Uterus (tissue), 3 donors: ENCODE measurements at regions not wholly inside any gene's neighbourhood (a gene's known extent, or its start where the extent isn't known, plus 50 kb on each side); places are given as distances from the start of the nearest gene placed in this dataset.

Experiments
- DNase-seq, 2 donors: peaks; one replicate each; pipeline ENCODE4 v3.0.0-alpha.2; 2019 to 2020
- H3K27ac ChIP-seq, 2 donors: fragments of 200-600 bp; sonication (generic); 1 replicate in 1 of 2; 2 replicates in 1 of 2; pipeline ENCODE4 v1.5.1; 2016 to 2018
- H3K27me3 ChIP-seq, 2 donors: fragments of 200-600 bp; sonication (generic); one replicate each; pipeline ENCODE4 v1.5.1; 2018 to 2019; ENCODE audit warnings: control low read depth in 1 of 2
- H3K36me3 ChIP-seq, 2 donors: fragments of 200-600 bp; sonication (generic); one replicate each; pipeline ENCODE4 v1.5.1; 2019; ENCODE audit warnings: control low read depth in 1 of 2
- H3K4me1 ChIP-seq, 2 donors: fragments of 200-600 bp; sonication (generic); one replicate each; pipeline ENCODE4 v1.5.1; 2018 to 2019; ENCODE audit warnings: control low read depth in 1 of 2
- H3K4me3 ChIP-seq, 2 donors: fragments of 200-600 bp; sonication (generic); 1 replicate in 1 of 2; 2 replicates in 1 of 2; pipeline ENCODE4 v1.5.1; 2018 to 2019; ENCODE audit warnings: mild to moderate bottlenecking in 1 of 2
- H3K9me3 ChIP-seq, 2 donors: fragments of 200-600 bp; sonication (generic); one replicate each; pipeline ENCODE4 v1.5.1; 2019; ENCODE audit warnings: control low read depth in 1 of 2
- CTCF ChIP-seq, 4 experiments: fragments of 200-600 bp in 2 of 4; fragments of 450-650 bp in 2 of 4; sonication (generic) in 2 of 4; IDR thresholded peaks; one replicate each; pipeline ENCODE4 v1.5.1; 2016 to 2019; ENCODE audit warnings: antibody characterized with exemption in 4 of 4, mild to moderate bottlenecking in 2 of 4, moderate library complexity in 1 of 4
- POLR2A ChIP-seq, 2 donors: fragments of 450-650 bp; IDR thresholded peaks; one replicate each; pipeline ENCODE4 v1.6.1; 2016; ENCODE audit warnings: antibody characterized with exemption in 2 of 2, mild to moderate bottlenecking in 1 of 2, moderate library complexity in 1 of 2
- intact Hi-C: fragments of 100-400 bp; cut with DNase I; formaldehyde crosslinking; loops from one replicate; pipeline ENCODE4 v1.15.1; 2023; ENCODE audit warnings: low total_unique reads
- donor health status: DM: yes; HTN: yes; CAD: no.

- TF ChIP-seq CTCF (IDR thresholded peaks at IDR 0.05) (no peak), POLR2A (IDR thresholded peaks at IDR 0.05) (no peak)
- H3K36me3 ChIP-seq = no peaks in the 10 kb centered on the region
- no peak overlapping the region for H3K4me3 ChIP-seq
- no peak overlapping the region for H3K27ac ChIP-seq
- no peaks in the 10 kb centered on the region for H3K4me1 ChIP-seq
- no peaks in the 10 kb centered on the region for H3K9me3 ChIP-seq
- no peak for DNase-seq
- intact Hi-C loops = no loop called here
- H3K27me3 ChIP-seq = no peaks in the 10 kb centered on the region
Measured at GRCh38 chr18:56312551-56313335, 325.6 kb downstream of the TXNL1 start.

- no peak overlapping the region for H3K27ac ChIP-seq
- DNase-seq = no peak
- no peaks in the 10 kb centered on the region for H3K4me1 ChIP-seq
- no peak for TF ChIP-seq POLR2A (IDR thresholded peaks at IDR 0.05)
- no peak for TF ChIP-seq CTCF (IDR thresholded peaks at IDR 0.05)
- no peaks in the 10 kb centered on the region for H3K36me3 ChIP-seq
- no peak overlapping the region for H3K4me3 ChIP-seq
- no peaks in the 10 kb centered on the region for H3K27me3 ChIP-seq
- no peaks in the 10 kb centered on the region for H3K9me3 ChIP-seq
- intact Hi-C loops = no loop called here
Measured at GRCh38 chr18:56309104-56309503, 329.3 kb downstream of the TXNL1 start.

- Histone ChIP-seq H3K4me1 (no peaks in the 10 kb centered on the region), H3K27me3 (no peaks in the 10 kb centered on the region), H3K27ac (no peak overlapping the region), H3K36me3 (no peaks in the 10 kb centered on the region), H3K9me3 (no peaks in the 10 kb centered on the region), H3K4me3 (no peak overlapping the region)
- TF ChIP-seq POLR2A (IDR thresholded peaks at IDR 0.05) = no peak
- TF ChIP-seq CTCF (IDR thresholded peaks at IDR 0.05) = no peak
- intact Hi-C loops = no loop called here
- DNase-seq = no peak
Measured at GRCh38 chr18:56307354-56308170, 330.8 kb downstream of the TXNL1 start.

- Histone ChIP-seq H3K9me3 (no peaks in the 10 kb centered on the region), H3K27ac (no peak overlapping the region), H3K4me1 (no peaks in the 10 kb centered on the region), H3K4me3 (no peak overlapping the region), H3K27me3 (no peaks in the 10 kb centered on the region), H3K36me3 (no peaks in the 10 kb centered on the region)
- intact Hi-C loops = no loop called here
- TF ChIP-seq CTCF (IDR thresholded peaks at IDR 0.05) (no peak), POLR2A (IDR thresholded peaks at IDR 0.05) (no peak)
- no peak for DNase-seq
Measured at GRCh38 chr18:56306797-56307196, 331.6 kb downstream of the TXNL1 start.

GRCh38 chr18:56305583-56305982 lies 332.8 kb downstream of the TXNL1 start:
- H3K27me3 ChIP-seq = no peaks in the 10 kb centered on the region

More at GRCh38 chr18:56305583-56305982, 332.8 kb downstream of the TXNL1 start:
- H3K36me3 ChIP-seq = no peaks in the 10 kb centered on the region
- intact Hi-C loops = no loop called here
- H3K9me3 ChIP-seq = no peaks in the 10 kb centered on the region
- no peak overlapping the region for H3K4me3 ChIP-seq
- TF ChIP-seq CTCF (IDR thresholded peaks at IDR 0.05) = no peak
- no peak for TF ChIP-seq POLR2A (IDR thresholded peaks at IDR 0.05)
- no peaks in the 10 kb centered on the region for H3K4me1 ChIP-seq
- no peak for DNase-seq
- H3K27ac ChIP-seq = no peak overlapping the region
